ENCODE measurements at regions not wholly inside any gene's neighbourhood (a gene's known extent, or its start where the extent isn't known, plus 50 kb on each side); places are given as distances from the start of the nearest gene placed in this dataset.

DNA sequence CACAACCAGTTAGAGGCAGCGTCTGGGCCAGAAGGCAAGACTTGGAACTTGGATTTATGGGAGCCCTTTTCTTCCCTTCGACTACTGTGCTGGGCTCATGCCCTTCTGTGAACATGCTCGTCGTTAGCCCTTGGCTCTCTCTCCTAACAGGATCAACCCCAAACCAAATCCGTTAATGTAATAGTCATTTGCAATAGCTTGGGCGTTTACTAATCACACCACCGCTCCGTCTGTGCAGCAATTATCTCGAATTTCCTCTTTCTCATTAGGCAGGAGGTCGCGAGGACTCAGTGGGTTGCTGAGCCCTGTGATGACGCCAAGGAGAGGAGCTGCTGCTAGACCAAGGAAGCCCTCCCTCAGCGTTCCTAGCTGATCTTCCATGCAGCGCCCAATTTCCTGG lies 114.7 kb downstream of the ENGASE start:
- Histone ChIP-seq H3K9me3 (no peaks in the 10 kb centered on the region), H3K27ac (no peak overlapping the region), H3K27me3 (ENCODE audit: low read depth) (peaks cover 85% of the 10 kb centered on the region), H3K4me3 (no peak overlapping the region), H3K4me1 (no peaks in the 10 kb centered on the region), H3K36me3 (no peaks in the 10 kb centered on the region)
- intact Hi-C loops (cut with DNase I), result no loop called here
- DNase-seq (no peak), ATAC-seq (no peak)
- TF ChIP-seq, protein P1, sequence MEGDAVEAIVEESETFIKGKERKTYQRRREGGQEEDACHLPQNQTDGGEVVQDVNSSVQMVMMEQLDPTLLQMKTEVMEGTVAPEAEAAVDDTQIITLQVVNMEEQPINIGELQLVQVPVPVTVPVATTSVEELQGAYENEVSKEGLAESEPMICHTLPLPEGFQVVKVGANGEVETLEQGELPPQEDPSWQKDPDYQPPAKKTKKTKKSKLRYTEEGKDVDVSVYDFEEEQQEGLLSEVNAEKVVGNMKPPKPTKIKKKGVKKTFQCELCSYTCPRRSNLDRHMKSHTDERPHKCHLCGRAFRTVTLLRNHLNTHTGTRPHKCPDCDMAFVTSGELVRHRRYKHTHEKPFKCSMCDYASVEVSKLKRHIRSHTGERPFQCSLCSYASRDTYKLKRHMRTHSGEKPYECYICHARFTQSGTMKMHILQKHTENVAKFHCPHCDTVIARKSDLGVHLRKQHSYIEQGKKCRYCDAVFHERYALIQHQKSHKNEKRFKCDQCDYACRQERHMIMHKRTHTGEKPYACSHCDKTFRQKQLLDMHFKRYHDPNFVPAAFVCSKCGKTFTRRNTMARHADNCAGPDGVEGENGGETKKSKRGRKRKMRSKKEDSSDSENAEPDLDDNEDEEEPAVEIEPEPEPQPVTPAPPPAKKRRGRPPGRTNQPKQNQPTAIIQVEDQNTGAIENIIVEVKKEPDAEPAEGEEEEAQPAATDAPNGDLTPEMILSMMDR (IDR thresholded peaks at IDR 0.05), result no peak

DNA sequence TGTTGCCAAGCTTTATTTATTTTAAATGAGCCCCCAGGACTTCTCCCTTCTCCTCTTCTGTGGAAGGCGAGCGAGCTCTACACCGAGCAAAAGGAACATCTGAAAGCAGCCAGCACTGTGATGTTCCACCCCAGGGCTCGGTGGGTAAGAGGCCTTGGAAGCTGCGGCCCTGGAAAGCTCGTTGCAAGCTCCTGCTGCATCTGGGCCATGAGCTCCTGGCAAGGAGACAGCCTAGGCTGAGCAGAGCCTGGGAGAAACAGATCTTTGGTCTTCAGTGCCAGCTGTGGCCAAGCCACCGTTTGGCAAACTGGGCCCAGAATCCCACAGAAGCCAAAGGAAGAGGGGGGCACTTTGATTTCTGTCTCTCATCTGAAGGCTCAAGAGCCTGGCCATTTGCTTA lies 114.1 kb downstream of the ENGASE start:
- no peaks in the 10 kb centered on the region for H3K36me3 ChIP-seq
- H3K27me3 ChIP-seq (ENCODE audit: low read depth), result peaks cover 92% of the 10 kb centered on the region
- H3K9me3 ChIP-seq, result no peaks in the 10 kb centered on the region
- intact Hi-C loops (cut with DNase I), result no loop called here
- H3K4me3 ChIP-seq, result no peak overlapping the region
- ATAC-seq (no peak), DNase-seq (no peak)
- TF ChIP-seq, protein P1 (IDR thresholded peaks at IDR 0.05), result no peak
- no peak overlapping the region for H3K27ac ChIP-seq
- no peaks in the 10 kb centered on the region for H3K4me1 ChIP-seq

DNA sequence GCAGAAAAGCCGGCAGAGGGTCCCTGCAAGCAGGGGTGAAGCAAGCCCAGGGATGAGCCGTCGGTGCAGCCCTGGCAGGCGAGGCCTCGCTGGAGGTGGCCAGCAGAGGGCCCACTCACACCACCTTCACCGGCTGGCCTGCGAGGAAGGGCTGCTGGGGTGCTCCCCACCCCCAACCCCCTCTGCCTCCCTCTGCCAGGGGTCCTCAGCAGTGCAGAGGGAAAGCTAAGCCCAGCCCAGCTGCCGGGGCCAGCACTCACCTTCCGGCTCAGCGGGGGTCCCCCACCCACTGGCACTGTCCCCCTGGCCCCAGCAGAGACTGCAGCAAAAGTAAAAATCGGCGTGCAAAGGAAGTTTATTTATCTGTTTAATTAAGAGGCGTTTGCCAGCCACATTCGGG lies 113.4 kb downstream of the ENGASE start:
- Histone ChIP-seq H3K36me3 (no peaks in the 10 kb centered on the region), H3K9me3 (no peaks in the 10 kb centered on the region), H3K4me3 (no peak overlapping the region), H3K27me3 (ENCODE audit: low read depth) (peaks cover 96% of the 10 kb centered on the region), H3K27ac (no peak overlapping the region), H3K4me1 (no peaks in the 10 kb centered on the region)
- intact Hi-C loops (cut with DNase I), result no loop called here
- DNase-seq (no peak), ATAC-seq (peak in 1 of 2 donors; percentile 26)
- TF ChIP-seq, protein P1 (IDR thresholded peaks at IDR 0.05), result peak; percentile 38

DNA sequence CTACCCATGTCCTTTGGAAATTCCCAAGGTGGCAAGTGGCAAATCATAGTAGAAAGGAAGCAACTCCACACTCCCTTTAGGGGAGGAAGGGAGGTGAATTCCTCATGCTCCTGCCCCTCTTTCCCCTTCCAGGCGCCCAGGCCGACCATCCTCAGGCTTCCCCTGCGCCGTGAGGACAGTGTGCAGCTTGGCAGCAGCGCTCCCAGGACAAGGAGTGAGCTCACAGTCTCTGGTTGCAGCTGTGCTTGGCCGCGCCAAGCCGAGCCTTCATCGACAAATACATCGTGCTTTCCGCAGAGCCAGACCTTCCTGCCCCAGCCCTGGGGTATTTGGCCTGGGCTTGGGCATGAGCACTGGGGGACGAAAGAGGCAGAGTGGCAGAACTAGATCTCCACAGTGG lies 112.6 kb downstream of the ENGASE start:
- TF ChIP-seq, protein P1 (IDR thresholded peaks at IDR 0.05), result no peak
- no peaks in the 10 kb centered on the region for H3K4me1 ChIP-seq
- no peak overlapping the region for H3K4me3 ChIP-seq
- no peaks in the 10 kb centered on the region for H3K36me3 ChIP-seq
- H3K9me3 ChIP-seq, result no peaks in the 10 kb centered on the region
- intact Hi-C loops (cut with DNase I), result no loop called here
- H3K27ac ChIP-seq, result no peak overlapping the region
- H3K27me3 ChIP-seq (ENCODE audit: low read depth), result peaks cover 93% of the 10 kb centered on the region
- no peak for DNase-seq
- no peak for ATAC-seq

DNA sequence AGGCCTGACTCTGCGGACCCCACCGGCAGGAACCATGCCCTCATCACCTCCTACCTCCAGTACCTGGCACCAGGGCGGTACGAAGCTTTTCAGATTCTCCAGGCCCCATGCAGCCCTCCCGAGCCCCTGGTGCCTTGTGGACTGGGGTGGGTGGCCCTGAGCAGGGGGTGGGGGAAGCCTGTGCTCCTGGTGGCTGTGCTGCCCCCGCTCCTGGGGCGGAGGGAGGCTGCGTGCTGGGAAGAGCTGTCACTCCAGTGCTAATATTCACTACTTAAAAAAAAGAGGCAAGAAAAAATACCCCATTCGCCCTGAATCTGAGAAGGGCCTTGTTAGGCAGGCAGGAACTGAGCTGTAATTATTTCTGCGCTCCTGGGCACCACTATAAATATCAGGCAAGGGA lies 111.8 kb downstream of the ENGASE start:
- peaks cover 90% of the 10 kb centered on the region for H3K27me3 ChIP-seq (ENCODE audit: low read depth)

More for the DNA sequence above, 111.8 kb downstream of the ENGASE start:
- intact Hi-C loops (cut with DNase I), result no loop called here
- ATAC-seq, result no peak
- Histone ChIP-seq H3K9me3 (no peaks in the 10 kb centered on the region), H3K36me3 (no peaks in the 10 kb centered on the region), H3K4me1 (no peaks in the 10 kb centered on the region), H3K4me3 (no peak overlapping the region), H3K27ac (no peak overlapping the region)
- TF ChIP-seq, protein P1 (IDR thresholded peaks at IDR 0.05), result no peak
- no peak for DNase-seq

All from lower lobe of right lung (tissue), 2 donors.